MCF 10A (cell line): ENCODE measurements at regions not wholly inside any gene's neighbourhood (a gene's known extent, or its start where the extent isn't known, plus 50 kb on each side); places are given as distances from the start of the nearest gene placed in this dataset.

Experiments used
- BruUV-seq: library from RNA; stranded (reverse); fragments of 400-500 nt; replicated peaks from 2 replicates; lab custom pipeline; 2021; lab: Mats Ljungman, UMichigan
- CTCF ChIA-PET: fragments of 300-600 bp; sonication (Branson Sonifier 250); formaldehyde crosslinking; extraction: SDS; loops from one replicate; lab custom pipeline; 2021; ENCODE audit warnings: antibody characterized with exemption, inconsistent platforms; lab: Yijun Ruan, JAX
- POLR2A ChIA-PET: fragments of 300-600, 350-650 bp; sonication (Branson Sonifier 250); formaldehyde crosslinking; extraction: SDS; loops from one replicate; lab custom pipeline; 2020; ENCODE audit warnings: antibody characterized with exemption, inconsistent platforms; lab: Yijun Ruan, JAX
- DNase-seq: peaks from one replicate; pipeline ENCODE4 v3.0.0-alpha.2; 2018; ENCODE audit not compliant: unreplicated experiment
- H3K27ac Mint-ChIP-seq: one replicate; pipeline ENCODE4 v1.8.0; 2022; ENCODE audit warnings: mild to moderate bottlenecking, low read depth, mixed read lengths; ENCODE audit not compliant: unreplicated experiment
- H3K27me3 Mint-ChIP-seq: one replicate; pipeline ENCODE4 v1.8.0; 2022; ENCODE audit warnings: mixed read lengths; ENCODE audit not compliant: insufficient read depth, unreplicated experiment
- H3K36me3 Mint-ChIP-seq: one replicate; pipeline ENCODE4 v1.8.0; 2022; ENCODE audit warnings: mild to moderate bottlenecking, moderate library complexity, mixed read lengths; ENCODE audit not compliant: insufficient read depth, unreplicated experiment
- H3K4me1 Mint-ChIP-seq: one replicate; pipeline ENCODE4 v1.8.0; 2022; ENCODE audit warnings: mixed read lengths; ENCODE audit not compliant: insufficient read depth, unreplicated experiment
- H3K4me3 Mint-ChIP-seq: one replicate; pipeline ENCODE4 v1.8.0; 2022; ENCODE audit warnings: mild to moderate bottlenecking, moderate library complexity, mixed read lengths; ENCODE audit not compliant: unreplicated experiment
- H3K9me3 Mint-ChIP-seq: one replicate; pipeline ENCODE4 v1.8.0; 2022; ENCODE audit warnings: mixed read lengths; ENCODE audit not compliant: unreplicated experiment
- CTCF ChIP-seq: fragments of 200-600 bp; IDR thresholded peaks from one replicate; pipeline ENCODE4 v1.8.0; 2022; ENCODE audit warnings: antibody characterized with exemption, mild to moderate bottlenecking; ENCODE audit not compliant: unreplicated experiment
- intact Hi-C: fragments of 100-400 bp; cut with micrococcal nuclease; formaldehyde crosslinking; loops from 2 replicates; pipeline ENCODE4 v1.14.1; 2022

- DNase-seq = no peak
- CTCF ChIA-PET = interaction anchor here (6.2 kb wide), 1 partner anchor 142 kb away, joined by 64 read pairs; no protein-coding TSS in a partner anchor
- H3K9me3 Mint-ChIP-seq = no peaks in the 10 kb centered on the region
- peaks cover 8% of the 10 kb centered on the region for H3K4me1 Mint-ChIP-seq
- no peaks in the 10 kb centered on the region for H3K36me3 Mint-ChIP-seq
- POLR2A ChIA-PET = no interaction called here
- H3K27me3 Mint-ChIP-seq = no peaks in the 10 kb centered on the region
- no peak overlapping the region for H3K27ac Mint-ChIP-seq
- intact Hi-C loops = loop anchor here (10.0 kb wide), 1 partner anchor 1182 kb away; no protein-coding TSS in a partner anchor
- TF ChIP-seq CTCF = no peak
- no TSS peak for BruUV-seq
- H3K4me3 Mint-ChIP-seq = no peak overlapping the region
These were observed 570.5 kb downstream of the MRPL39 start for GRCh38 chr21:25036775-25037174.

GRCh38 chr21:25031750-25032149 lies 575.5 kb downstream of the MRPL39 start:
- intact Hi-C loops = loop anchor here (10.0 kb wide), 1 partner anchor 1177 kb away; no protein-coding TSS in a partner anchor
- no peak overlapping the region for H3K27ac Mint-ChIP-seq
- CTCF ChIA-PET = interaction anchor here (1.4 kb wide), 1 partner anchor 135 kb away, joined by 3 read pairs; no protein-coding TSS in a partner anchor
- BruUV-seq = no TSS peak
- H3K4me3 Mint-ChIP-seq = no peak overlapping the region
- H3K36me3 Mint-ChIP-seq = peaks cover 7% of the 10 kb centered on the region
- no peak for DNase-seq
- H3K9me3 Mint-ChIP-seq = no peaks in the 10 kb centered on the region
- POLR2A ChIA-PET = no interaction called here
- H3K27me3 Mint-ChIP-seq = no peaks in the 10 kb centered on the region
- no peaks in the 10 kb centered on the region for H3K4me1 Mint-ChIP-seq
- no peak for TF ChIP-seq CTCF

GRCh38 chr21:25029580-25029979 lies 577.7 kb downstream of the MRPL39 start:
- BruUV-seq = no TSS peak
- peaks cover 7% of the 10 kb centered on the region for H3K36me3 Mint-ChIP-seq
- DNase-seq = no peak
- no peak overlapping the region for H3K27ac Mint-ChIP-seq
- intact Hi-C loops = no loop called here
- ChIA-PET CTCF (interaction anchor here (1.2 kb wide), 1 partner anchor 134 kb away, joined by 3 read pairs; no protein-coding TSS in a partner anchor), POLR2A (interaction anchor here (0.6 to 0.9 kb wide), 2 partner anchors 8 to 11 kb away, joined by 3 read pairs; no protein-coding TSS in a partner anchor)
- H3K9me3 Mint-ChIP-seq = no peaks in the 10 kb centered on the region
- no peaks in the 10 kb centered on the region for H3K27me3 Mint-ChIP-seq
- no peaks in the 10 kb centered on the region for H3K4me1 Mint-ChIP-seq
- H3K4me3 Mint-ChIP-seq = no peak overlapping the region
- no peak for TF ChIP-seq CTCF

- DNase-seq = no peak
- no peak for TF ChIP-seq CTCF
- intact Hi-C loops = no loop called here
- no peaks in the 10 kb centered on the region for H3K9me3 Mint-ChIP-seq
- ChIA-PET POLR2A (no interaction called here), CTCF (no interaction called here)
- H3K4me3 Mint-ChIP-seq = no peak overlapping the region
- H3K4me1 Mint-ChIP-seq = no peaks in the 10 kb centered on the region
- no peaks in the 10 kb centered on the region for H3K27me3 Mint-ChIP-seq
- H3K27ac Mint-ChIP-seq = no peak overlapping the region
- H3K36me3 Mint-ChIP-seq = peaks cover 7% of the 10 kb centered on the region
- BruUV-seq = no TSS peak
These were observed 581.7 kb downstream of the MRPL39 start for GRCh38 chr21:25025596-25025995.
